Islet precursor cell (in vitro differentiated cells): ENCODE measurements at regions not wholly inside any gene's neighbourhood (a gene's known extent, or its start where the extent isn't known, plus 50 kb on each side); places are given as distances from the start of the nearest gene placed in this dataset.
"Not testable (repeated sequence)": the region's sequence is repeated elsewhere in the genome, so short reads cannot be mapped to it uniquely, and the experiment has no call there.

Experiments used
- DNase-seq: peaks from one replicate; pipeline ENCODE4 v3.0.0-alpha.2; 2018

- DNase-seq: not testable (repeated sequence)
Observed at GRCh38 chr1:206314951-206315636, 111.8 kb downstream of the SRGAP2 start.

DNA sequence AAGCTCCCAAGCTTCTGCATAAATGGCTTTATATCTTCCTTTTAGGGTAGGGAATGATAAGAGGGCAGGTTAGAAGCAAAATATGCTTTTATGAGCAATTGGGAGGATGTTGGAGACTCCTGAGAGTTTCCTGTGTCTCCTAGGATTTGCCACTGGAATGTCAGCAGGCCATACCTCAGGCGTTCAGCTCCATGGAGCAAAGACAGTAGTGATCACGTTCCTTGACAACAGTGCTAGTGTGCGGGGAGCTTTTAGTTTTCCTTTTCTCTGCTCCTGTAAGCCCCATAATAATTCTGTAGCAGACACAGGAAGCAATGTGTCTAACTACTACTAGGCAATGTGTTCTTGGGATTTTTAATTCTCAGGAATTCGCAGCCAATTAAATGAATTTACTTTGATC is 113.6 kb downstream of the SRGAP2 start:
- DNase-seq: not testable (repeated sequence)

- DNase-seq: not testable (repeated sequence)
Observed at GRCh38 chr1:206317878-206318514, 114.7 kb downstream of the SRGAP2 start.

- DNase-seq: not testable (repeated sequence)
Observed at GRCh38 chr1:206320227-206320626, 116.9 kb downstream of the SRGAP2 start.

DNA sequence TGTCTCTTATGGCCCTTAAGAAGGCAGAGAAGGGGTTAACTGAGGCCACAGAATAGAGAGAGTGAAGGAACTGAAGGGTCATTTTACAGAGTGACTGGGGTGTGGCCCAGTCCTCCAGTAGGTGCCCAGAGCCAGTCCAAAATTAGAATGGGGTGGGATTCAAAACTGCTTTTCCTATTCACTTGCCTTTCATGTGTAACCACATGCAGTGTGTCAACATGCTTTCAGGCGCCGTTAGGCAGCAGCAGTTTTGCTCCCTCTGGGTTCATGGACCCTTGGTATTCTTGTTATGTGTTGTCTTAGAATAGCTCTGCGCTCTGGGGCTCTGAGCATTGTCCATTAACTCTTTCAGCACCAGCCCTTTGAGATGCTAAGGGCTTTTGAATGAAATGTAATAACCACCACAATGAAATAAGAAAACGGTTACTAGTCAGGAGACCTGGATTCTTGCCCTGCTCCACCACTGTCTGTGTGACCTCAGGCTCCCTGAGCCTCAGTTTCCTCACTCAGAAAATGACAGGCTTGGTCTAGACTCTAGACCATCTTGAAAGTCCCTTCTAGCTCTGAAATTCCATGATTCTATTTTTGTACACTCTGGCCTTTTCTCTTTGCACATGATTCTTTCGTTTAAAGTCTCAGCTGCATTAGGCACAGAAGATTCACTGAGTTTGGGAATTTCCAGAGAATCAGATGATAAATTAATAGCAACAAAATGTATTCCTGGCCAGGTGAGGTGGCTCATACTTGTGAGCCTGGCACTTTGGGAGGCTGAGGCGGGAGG is 123.0 kb downstream of the SRGAP2 start:
- not testable (repeated sequence) for DNase-seq

- DNase-seq: not testable (repeated sequence)
Observed at GRCh38 chr1:206331597-206331996, 128.3 kb downstream of the SRGAP2 start.

GRCh38 chr1:206333316-206333715 is 130.0 kb downstream of the SRGAP2 start:
- not testable (repeated sequence) for DNase-seq

GRCh38 chr1:206333897-206334296 is 130.6 kb downstream of the SRGAP2 start:
- not testable (repeated sequence) for DNase-seq

GRCh38 chr1:206334481-206334880 is 131.1 kb downstream of the SRGAP2 start:
- DNase-seq: not testable (repeated sequence)

DNA sequence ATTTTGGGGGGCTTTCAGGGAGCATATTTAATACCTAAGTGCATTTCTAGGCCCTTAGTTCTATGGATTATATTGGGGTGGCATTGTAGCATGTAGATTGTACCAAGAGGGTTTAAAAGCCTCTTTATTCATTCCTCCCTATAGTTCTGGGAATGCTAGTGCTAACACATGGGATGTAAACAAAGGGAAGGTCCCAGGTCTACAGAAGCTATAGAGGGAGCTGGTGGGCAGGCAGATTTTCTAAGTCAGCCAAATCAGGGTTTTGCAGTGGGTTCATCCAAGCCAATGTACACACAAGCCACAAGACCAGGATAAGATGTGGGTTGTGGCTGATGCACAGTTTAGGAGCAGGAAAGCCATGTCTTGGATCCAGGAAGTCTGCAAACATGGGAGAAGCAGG is 131.8 kb downstream of the SRGAP2 start:
- DNase-seq: not testable (repeated sequence)

DNA sequence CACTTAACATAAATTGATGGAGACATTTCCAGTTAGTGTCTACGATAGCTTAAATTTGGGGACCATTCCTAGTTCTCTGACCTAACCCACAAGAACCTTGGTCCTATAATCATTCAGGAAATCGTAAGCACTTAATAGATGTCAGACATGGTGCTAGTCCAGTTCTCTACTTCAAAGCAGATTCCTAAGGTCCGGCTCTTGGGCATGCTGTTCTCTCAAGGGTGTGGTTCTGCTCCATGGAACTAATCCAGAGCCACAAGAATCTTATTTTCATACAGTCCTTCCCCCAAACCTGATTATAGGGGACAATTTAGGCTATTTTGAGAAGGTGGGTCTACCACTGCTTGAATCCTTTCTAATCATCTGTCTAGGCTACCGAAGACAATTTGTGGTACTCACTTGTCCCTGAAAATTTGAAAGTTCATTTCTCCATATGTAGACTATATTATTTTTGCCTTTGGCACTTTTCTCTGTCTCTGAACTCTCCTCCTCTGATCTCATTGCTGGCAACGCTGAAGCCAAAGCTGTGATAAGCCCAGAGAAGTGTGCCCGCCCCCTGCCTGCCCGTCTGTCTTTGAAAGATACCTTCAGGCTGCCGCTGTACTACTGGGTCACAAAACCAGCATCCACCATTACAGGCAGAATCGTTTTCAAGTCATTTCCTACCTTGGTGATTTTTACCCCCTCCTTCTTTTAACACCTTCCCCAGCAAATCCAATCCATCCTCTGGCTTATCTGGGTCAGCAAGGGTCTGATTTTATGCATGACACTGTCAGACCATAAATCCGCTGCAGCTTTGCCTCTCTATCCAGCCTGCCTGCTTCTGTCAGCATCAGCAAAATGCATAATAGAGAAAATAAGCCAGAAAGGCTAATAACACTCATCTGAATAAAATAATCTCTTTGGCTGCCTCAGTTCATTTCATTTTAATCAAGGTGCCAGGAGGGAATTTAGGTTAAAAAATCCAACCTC is 132.8 kb downstream of the SRGAP2 start:
- DNase-seq: not testable (repeated sequence)

DNA sequence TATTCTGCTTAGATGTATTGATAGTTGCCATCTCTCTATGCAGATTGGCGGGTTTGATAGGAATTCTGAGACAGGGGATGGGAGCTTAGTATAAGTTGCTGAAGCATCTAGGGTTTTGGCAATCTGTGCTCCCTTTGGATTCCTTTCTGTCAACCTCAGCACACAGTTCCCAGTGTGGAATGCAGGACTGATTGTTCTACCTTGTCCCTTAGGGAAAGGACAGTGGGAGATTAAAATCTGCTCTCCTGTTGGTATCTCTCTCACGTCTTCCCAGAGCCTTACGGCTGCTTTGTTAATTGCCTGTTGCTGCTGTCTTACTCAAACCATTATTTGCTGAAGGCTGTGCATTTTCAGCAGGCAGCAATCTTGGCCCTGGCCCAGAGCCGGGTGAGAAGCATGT is 133.3 kb upstream of the IKBKE start:
- peak; percentile 63 for DNase-seq

DNA sequence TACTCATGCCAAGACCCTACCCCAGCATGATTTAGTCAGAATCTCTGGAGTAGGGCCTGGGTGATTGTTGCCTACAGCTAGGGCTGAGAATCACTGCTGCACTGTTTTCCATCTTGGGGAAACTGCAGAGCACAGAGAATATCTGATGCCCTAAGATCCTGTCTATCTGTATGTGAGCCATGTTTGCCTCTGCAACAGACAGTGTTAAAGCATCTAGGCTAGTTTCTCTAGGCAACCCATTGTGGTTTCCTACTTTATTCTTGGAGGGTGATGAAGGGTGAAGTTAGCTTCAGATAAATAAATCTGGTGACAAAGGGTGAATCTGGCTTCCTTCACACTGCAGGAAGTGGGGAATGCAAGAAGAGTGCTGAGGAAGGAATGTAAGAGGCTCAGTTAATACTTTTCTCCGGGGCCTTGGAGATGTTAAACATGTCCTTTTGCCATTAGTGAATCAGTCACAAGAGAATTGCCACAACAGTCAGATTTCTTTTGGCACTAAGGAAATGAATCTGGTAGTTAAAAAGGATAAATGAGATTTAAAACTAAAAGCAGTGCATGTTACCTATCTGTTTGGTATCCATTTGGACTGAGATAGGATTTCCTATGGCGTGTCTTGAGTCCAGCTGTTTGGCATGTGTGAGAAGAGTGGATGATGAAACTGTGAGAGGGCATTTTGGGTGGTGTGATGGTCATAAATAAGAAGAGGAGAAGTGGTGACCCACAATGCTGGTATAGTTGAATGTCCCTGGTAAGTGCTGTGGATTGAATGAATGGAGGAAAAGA is 119.6 kb upstream of the IKBKE start:
- DNase-seq: not testable (repeated sequence)

DNA sequence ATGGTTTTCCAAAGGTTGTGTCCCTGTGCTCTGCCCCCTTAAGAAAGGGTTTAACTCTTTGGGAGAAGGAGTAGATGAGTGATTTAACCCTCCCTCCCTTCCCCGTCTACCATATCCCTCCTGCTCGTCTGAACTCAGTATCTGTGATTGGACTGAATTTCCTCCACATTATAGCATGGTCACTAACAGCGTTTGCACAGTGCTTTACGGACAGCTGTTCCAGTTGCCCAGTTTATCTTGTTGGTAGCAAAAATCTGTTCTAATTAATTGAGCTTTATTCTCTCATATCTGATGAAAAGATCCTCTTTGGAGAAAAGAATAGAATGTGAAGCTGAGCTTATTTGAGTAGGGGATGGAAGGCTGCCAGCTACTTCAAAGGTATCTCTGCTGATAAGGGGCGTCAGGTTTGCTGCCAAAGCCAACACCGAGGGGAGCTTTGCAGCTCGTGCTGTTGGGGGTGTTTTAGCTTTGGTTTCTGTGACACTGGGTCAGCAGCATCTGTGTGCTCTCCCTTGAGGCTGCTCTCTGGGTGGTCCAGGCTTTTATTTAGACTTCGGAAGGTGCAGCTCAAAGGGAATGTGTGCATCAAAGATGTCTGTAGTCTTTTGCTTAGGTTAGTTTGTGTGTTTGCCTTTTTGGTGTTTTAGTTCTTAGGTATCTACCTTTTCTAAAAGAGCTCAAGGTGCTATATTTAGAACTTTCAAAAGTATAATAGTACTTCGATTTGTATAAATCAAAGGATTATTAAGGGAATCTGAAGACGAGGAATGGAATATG is 118.8 kb upstream of the IKBKE start:
- DNase-seq: not testable (repeated sequence)

DNA sequence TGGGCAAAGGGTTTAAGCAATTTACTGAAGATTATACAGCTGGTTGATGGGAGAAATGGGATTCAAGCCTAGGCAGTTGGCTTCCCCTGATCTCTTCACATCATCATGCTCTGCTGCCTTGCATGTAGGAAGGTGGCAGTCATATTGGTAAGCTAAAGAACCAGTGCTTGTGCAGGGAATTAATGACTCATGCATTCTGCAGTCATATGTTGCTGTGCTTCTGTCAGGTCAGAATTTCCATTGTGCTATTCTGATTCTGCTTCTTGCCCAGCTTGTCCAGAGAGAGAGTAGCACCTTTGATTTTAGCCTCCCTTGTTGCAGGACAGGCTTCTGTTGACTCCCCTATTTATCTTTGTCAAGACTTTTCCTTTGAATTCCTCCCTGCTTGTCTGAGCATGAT is 114.0 kb upstream of the IKBKE start:
- DNase-seq: peak; percentile 55

GRCh38 chr1:206357962-206358361 is 112.3 kb upstream of the IKBKE start:
- DNase-seq: not testable (repeated sequence)

DNA sequence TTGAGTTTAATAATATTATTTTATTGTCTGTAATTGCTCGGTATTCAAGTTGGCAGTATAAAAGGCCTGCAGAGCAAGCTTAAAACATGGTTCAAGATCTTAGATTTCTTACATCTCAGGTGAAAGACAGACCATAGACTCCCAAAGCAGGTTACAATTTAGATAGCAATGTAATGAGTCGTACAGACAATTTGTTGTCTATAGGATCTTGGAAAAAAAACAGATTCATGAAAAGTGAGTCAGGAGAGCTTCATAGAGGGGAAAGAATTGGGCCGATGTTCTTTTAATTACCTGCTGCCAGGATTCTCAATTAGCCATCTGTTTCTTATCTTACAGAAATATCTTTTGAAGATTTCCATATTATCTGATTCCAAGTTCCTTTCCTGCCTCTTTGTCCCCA is 111.5 kb upstream of the IKBKE start:
- not testable (repeated sequence) for DNase-seq

DNA sequence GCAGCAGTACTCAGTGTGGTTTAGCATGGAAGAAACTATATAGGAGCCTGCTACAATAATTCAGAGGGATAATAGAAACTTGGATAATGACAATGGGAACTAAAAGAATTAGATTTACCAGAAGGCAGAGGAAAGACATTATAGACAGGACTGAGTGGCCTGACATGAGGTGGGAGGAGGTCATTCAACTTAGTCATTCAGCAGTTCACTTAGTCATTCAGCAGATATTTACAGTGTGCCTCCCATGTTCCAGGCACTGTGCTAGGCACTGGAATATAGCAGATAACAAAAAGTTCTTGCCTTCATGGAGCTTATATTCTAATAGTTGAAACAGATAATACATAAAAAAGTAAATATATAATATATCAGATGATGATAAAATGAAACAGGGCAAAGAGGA is 110.9 kb upstream of the IKBKE start:
- not testable (repeated sequence) for DNase-seq

- DNase-seq: not testable (repeated sequence)
Observed at GRCh38 chr1:206361978-206362543, 108.2 kb upstream of the IKBKE start.

DNA sequence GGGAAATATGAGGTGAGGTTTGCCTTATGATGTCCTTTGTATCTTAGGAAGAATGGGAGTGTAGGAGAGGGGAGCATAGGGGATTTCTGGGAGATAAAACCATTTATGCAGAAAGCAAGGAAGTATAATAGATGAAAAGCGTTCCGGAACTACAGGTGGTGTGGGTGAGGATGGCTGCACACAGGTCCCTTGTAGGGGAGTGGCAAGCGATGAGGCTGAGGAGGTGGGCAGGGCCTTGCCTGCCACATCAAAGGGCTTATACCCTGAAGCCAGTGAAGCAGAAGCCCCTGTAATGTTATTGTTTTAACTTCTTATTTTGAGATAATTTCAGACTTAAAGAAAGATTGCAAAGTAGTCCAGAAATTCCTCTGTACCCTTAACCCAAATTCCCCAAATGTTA is 107.3 kb upstream of the IKBKE start:
- not testable (repeated sequence) for DNase-seq
